MG63 (cell line): ENCODE measurements at regions not wholly inside any gene's neighbourhood (a gene's known extent, or its start where the extent isn't known, plus 50 kb on each side); places are given as distances from the start of the nearest gene placed in this dataset.

Source experiments
- DNase-seq: peaks from one replicate; pipeline ENCODE4 v3.0.0-alpha.2; 2020
- H3K27me3 ChIP-seq: fragments of 250-450 bp; sonication (Bioruptor Pico); 2 replicates; pipeline ENCODE4 v1.5.1; 2020; ENCODE audit warnings: mild to moderate bottlenecking, moderate library complexity
- H3K36me3 ChIP-seq: fragments of 250-450 bp; sonication (Bioruptor Pico); 2 replicates; pipeline ENCODE4 v1.5.1; 2020; ENCODE audit warnings: mild to moderate bottlenecking, moderate library complexity
- H3K4me3 ChIP-seq: fragments of 250-450 bp; sonication (Bioruptor Pico); 2 replicates; pipeline ENCODE4 v1.5.1; 2020; ENCODE audit warnings: mild to moderate bottlenecking, moderate library complexity
- H3K9me3 ChIP-seq: fragments of 250-450 bp; sonication (Bioruptor Pico); 2 replicates; pipeline ENCODE4 v1.5.1; 2020; ENCODE audit warnings: mild to moderate bottlenecking, moderate library complexity

DNA sequence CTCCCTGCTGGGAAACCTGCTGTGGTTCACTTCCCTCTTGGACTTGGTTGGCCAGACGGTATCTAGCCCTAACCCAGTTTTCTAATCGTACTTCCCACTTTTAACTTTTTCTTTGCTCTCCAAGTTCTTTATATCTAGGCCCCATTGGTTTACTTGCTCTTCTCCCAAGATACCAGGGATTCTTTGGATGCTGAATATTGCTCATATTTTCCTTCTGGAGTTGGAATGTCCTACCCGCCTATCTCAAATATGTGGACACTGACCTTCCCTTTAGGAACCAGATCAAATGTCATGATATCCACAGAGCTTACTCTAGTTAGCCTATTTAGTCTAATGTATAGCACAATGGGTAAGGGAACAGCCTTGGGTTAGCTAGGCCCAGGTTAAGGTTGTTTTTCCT, 228.6 kb downstream of the DACT1 start:
- Histone ChIP-seq H3K4me3 (no peak overlapping the region), H3K27me3 (no peaks in the 10 kb centered on the region), H3K36me3 (no peaks in the 10 kb centered on the region), H3K9me3 (no peaks in the 10 kb centered on the region)
- DNase-seq: no peak

DNA sequence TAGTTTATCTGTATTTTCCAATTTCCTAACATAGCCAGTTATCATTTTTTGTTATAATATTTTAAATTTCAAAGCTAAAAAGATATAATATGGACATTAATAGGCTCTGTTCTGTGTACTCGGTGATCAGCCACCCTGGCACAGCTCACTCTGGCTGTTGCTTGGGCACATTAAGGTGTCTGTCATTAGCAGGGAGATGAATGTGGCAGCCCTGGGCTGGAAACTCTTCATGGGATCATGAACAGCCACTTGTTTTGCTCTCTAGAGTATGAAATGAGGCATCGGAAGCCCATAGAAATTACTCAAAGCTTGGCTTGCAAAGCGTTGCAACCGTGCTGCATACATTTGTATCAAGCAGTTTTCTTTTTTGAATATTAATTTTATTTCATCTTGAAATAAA, 233.2 kb downstream of the DACT1 start:
- no peak overlapping the region for H3K4me3 ChIP-seq

DNA sequence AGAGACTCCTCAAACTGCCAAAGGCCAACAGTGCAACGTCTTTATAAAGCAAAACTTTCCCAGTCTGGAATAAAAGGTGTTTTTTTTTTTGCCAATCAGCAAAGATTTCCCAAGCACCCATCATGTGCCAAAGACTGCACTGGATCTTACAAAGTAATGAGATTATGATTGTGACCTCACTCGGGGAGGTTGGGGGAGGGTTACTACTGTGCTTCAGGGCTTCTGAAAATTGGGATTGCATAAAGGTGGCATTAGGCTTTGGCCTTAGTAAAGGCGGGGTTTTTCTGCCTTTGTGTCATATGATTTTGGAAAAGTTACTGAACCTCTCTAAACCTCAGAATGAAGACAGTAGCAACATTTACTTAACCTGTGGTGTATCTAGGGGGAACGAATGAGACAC, 233.8 kb downstream of the DACT1 start:
- Histone ChIP-seq H3K36me3 (no peaks in the 10 kb centered on the region), H3K4me3 (no peak overlapping the region)
- no peak for DNase-seq

More for the DNA sequence above, 233.2 kb downstream of the DACT1 start:
- Histone ChIP-seq H3K27me3 (no peaks in the 10 kb centered on the region), H3K36me3 (no peaks in the 10 kb centered on the region), H3K9me3 (no peaks in the 10 kb centered on the region)
- DNase-seq: no peak

DNA sequence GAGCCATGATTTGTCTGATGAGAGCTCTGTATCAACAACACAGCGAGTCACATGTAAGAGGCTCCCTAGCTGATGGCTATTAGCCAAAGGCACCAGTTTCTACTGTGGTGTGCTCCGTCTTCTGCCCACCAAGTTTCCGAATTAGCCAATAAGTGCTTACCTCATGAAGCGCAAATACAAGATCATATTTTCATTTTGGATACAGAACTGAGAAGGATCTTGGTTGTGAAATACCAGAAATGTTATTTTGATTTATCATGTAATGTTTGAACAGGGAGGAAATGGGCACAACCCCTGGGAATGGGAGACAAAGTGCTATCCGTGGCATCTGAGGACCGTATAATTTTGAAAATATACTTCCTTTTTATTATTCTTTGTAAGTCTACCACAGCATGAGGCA, 234.3 kb downstream of the DACT1 start:
- Histone ChIP-seq H3K9me3 (no peaks in the 10 kb centered on the region), H3K36me3 (no peaks in the 10 kb centered on the region), H3K27me3 (no peaks in the 10 kb centered on the region), H3K4me3 (no peak overlapping the region)
- DNase-seq: no peak

More for the DNA sequence above, 233.8 kb downstream of the DACT1 start:
- no peaks in the 10 kb centered on the region for H3K9me3 ChIP-seq
- no peaks in the 10 kb centered on the region for H3K27me3 ChIP-seq

DNA sequence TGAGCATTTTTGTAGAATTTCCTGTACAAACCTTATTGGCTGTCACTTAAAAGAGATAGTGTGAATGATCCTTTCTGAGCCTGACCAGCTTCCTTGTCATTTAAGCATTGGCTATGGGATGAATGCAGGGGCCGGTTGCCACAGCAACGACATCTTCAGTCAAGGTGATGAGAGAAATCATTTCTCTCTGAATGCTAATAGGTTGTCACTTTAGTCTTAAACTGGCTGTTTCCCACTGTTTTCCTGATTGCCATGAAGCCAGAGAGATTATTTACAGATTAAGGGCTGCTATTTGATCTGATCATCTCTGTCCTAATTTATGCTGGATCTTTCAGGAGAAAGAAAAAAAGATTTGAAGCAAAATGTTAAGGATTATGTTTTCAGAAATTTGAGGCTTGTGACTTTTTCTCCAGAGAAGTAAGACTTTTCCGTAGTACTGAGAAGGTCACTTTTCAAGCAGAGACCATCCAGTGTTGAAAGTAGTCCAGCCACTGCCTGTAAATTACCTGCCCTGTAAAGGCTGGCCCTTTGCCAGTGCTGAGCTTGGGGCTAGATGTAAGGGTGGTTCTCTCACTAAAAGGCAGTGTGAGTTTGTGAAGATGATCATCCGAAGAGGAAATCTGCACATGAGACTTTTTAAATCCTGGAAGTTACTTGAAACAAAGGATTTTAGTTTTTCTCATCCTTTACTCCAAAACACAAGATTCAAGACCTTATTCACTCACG, 235.6 kb downstream of the DACT1 start:
- Histone ChIP-seq H3K36me3 (no peaks in the 10 kb centered on the region), H3K9me3 (no peaks in the 10 kb centered on the region), H3K4me3 (no peak overlapping the region), H3K27me3 (no peaks in the 10 kb centered on the region)
- no peak for DNase-seq

DNA sequence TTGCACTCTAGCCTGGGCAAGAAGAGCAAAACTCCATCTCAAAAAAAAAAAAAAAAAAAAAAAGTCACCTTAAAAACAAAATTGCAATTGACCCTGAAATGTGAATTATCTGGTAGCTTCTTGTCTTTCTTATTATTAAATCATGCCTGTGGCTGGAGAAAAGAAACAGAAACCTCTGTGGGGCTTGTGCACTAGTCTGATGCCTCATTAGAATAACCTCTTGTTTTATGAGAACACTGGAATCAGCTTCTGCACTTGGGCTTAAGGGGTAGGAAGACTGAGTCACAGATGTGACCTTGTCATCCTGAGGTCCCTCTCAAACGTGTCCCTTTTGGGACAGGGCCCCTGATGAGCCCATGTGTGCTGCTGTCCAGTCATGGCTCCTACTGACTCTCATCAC, 237.9 kb downstream of the DACT1 start:
- Histone ChIP-seq H3K27me3 (no peaks in the 10 kb centered on the region), H3K9me3 (no peaks in the 10 kb centered on the region), H3K36me3 (no peaks in the 10 kb centered on the region), H3K4me3 (no peak overlapping the region)
- DNase-seq: no peak

DNA sequence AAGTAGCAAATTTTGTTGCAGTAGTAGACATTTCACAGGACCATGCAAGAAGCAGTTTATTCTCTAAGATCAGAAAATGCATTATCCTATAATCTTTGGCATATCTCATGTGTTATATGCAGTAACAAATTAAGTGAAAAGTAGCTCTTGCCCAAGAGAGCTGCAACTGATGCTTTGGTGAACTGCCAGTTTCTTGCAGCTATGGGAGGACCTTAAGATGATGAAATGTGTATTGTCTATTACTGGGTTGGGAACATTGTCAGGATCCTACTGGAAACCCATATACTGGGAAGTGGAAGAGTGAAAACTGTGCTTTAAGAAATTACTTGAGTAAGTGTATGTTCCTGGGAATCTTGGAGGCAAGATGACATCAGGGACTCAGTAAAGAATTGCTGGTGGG, 238.8 kb downstream of the DACT1 start:
- DNase-seq: no peak
- Histone ChIP-seq H3K36me3 (no peaks in the 10 kb centered on the region), H3K9me3 (no peaks in the 10 kb centered on the region), H3K4me3 (no peak overlapping the region), H3K27me3 (no peaks in the 10 kb centered on the region)

DNA sequence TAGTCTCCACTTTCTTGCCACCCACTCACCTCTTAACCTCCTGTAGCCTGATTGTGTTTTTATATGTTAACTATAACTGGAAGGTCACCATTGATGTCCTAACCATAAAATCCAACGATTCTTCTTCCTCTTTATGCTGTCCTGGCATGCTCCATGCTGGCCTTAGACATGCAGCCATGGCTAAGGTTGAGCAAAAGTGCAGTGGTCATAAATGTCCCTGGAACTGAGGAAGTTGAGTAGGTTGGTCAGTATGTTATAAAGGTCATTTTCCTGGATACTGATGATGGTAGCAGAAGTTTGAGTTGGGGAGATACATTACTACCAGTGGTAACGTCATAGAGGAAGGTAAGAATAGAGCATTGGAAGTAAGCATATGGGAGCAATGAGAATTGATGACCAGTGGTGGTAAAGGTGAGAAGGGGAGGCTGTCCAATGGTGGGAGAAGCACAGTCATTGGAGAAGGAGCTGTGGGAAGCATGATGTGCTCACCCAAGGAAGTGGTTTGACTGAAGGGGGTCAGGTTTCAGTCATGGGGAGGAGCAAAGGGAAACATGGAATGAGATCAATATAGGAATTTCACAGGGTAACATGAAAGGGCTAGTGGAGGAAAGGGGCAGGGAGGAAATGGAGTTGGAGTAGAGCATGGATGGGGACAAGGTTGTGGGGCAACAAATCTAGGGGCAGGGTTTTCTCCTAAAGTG, 240.8 kb downstream of the DACT1 start:
- no peaks in the 10 kb centered on the region for H3K27me3 ChIP-seq
- no peaks in the 10 kb centered on the region for H3K9me3 ChIP-seq
- H3K36me3 ChIP-seq: no peaks in the 10 kb centered on the region
- H3K4me3 ChIP-seq: no peak overlapping the region
- no peak for DNase-seq

DNA sequence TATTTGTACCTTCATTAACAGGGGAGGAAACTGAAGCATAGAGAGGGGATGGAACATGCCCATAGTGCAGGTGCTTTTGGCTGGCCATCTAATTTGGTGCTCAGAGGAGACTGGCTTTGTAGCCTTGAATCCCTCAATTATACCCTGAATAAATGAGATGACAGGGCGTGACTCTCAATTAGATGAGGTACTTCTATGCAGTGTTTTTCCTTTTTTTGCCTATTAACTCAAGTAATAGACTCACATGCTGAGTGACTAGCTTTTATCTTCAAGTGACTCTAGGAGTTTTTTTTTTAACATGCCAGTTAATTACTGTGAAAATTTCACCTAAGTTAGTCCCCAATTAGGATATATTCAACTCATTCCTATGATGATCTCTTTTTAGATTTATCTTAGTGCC, 243.7 kb downstream of the DACT1 start:
- no peak overlapping the region for H3K4me3 ChIP-seq
- H3K36me3 ChIP-seq: no peaks in the 10 kb centered on the region
- no peaks in the 10 kb centered on the region for H3K9me3 ChIP-seq
- no peaks in the 10 kb centered on the region for H3K27me3 ChIP-seq
- DNase-seq: no peak

DNA sequence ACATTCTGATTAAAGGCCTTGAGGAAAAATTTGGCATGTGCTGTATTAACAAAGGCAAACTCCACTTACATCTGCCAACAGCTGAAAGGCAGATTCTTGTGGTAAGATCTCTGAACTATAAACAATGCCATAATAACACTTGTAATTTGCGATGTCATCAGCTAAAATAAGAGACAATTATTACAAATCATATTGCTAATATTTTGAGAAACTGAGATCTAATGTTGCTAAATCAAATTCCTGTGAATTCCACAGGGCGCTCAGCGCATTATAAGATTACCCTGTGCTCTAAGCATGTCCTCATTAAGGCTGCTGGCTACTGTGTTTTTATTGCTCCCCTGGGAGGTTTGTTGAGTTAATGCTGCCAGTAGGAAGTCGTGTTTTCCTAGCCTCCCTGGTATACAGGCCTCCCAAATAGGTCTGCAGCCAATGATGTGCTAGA, 244.8 kb downstream of the DACT1 start:
- no peaks in the 10 kb centered on the region for H3K9me3 ChIP-seq
- peak; percentile 42 for DNase-seq
- H3K4me3 ChIP-seq: no peak overlapping the region
- no peaks in the 10 kb centered on the region for H3K36me3 ChIP-seq
- no peaks in the 10 kb centered on the region for H3K27me3 ChIP-seq

DNA sequence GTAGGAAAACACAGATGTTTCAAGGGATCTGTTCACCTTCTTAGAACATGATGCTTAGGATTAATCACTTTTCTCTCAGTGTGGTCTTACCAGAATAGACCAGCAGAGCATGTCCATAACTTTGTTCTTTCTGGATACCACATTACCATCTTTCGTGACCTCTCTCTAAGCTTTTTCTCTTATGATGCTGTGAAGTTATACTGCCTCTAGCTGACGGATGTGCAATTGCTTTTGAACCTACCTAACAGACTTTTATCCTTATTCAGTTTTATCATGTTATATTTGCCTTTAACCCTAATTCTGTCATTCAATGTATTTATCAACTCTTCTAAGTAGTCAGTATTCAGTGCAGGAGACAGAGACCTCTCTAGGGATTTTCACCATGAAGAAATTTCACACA, 246.7 kb downstream of the DACT1 start:
- Histone ChIP-seq H3K27me3 (no peaks in the 10 kb centered on the region), H3K36me3 (no peaks in the 10 kb centered on the region), H3K9me3 (no peaks in the 10 kb centered on the region), H3K4me3 (no peak overlapping the region)
- no peak for DNase-seq

DNA sequence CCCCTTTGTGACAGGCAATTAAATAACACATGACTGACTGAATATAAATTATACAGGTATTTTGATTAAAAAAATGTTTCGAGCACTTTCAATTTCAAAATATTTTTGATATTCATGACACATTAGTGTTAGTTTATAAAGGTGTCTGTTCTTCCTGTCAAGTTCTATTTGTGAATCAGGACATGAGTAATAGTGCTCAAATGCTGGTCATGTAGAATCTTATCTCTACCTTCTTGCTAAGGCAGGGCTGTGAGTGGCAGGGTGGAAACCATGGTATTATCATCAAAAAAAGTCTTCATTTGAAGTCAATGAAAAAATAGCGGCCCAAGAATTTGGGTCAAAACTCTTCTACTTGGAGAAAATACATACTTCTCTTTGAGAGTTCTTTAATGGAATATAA, 250.2 kb downstream of the DACT1 start:
- DNase-seq: no peak
- Histone ChIP-seq H3K9me3 (no peaks in the 10 kb centered on the region), H3K27me3 (no peaks in the 10 kb centered on the region), H3K36me3 (no peaks in the 10 kb centered on the region), H3K4me3 (no peak overlapping the region)

DNA sequence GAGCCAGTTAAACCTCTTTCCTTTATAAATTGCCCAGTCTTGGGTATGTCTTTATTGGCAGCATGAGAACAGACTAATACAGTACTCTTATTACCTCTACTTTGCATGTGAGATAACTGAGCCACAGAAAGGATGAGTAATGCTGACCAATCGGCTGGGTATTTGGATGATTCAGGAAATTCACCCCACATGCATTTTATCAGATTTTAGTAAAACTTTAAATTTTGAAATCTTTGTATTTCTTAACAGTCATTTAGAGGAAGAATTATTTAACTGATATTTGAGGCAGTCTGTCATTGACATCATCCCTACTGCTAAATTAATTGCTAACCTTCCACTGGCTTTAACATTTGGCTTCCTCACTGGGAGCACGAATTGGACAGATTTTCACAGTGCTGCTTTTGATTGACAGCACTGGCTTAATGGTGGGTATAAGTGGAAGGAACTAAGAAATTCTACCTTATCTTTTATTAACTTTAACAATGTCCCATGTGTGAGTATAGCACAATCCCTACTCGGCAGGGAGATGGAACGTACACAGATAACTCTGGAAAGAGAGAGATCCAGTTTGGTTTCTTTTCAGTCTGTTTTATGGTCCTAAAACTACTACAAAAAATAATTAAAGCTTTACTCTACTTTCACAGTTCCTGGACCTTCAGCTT, 261.0 kb downstream of the DACT1 start:
- Histone ChIP-seq H3K9me3 (no peaks in the 10 kb centered on the region; the same call in 1 of the 2 replicates), H3K27me3 (no peaks in the 10 kb centered on the region), H3K4me3 (no peak overlapping the region), H3K36me3 (no peaks in the 10 kb centered on the region)
- peak; percentile 52 for DNase-seq

DNA sequence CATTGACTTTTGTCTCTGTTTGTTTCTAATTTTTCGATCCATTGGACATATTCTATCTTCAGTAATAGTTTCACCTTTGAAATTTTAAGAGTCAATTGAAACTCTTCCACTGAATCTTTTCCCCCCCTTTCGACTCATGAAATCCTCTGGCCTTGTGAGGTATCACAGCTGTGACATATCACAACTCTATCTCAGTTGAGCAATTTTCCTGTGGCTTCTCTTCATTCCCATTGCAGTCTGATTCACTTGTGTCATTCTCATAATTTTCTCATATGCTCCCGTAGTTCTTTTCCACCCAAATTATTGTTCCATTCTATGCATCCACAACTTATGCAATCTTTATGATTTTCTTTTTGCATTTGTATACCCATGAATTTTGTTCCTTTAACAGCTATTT, 261.6 kb downstream of the DACT1 start:
- no peaks in the 10 kb centered on the region for H3K36me3 ChIP-seq
- H3K4me3 ChIP-seq: no peak overlapping the region
- H3K9me3 ChIP-seq: no peaks in the 10 kb centered on the region; the same call in 1 of the 2 replicates
- H3K27me3 ChIP-seq: no peaks in the 10 kb centered on the region
- no peak for DNase-seq

DNA sequence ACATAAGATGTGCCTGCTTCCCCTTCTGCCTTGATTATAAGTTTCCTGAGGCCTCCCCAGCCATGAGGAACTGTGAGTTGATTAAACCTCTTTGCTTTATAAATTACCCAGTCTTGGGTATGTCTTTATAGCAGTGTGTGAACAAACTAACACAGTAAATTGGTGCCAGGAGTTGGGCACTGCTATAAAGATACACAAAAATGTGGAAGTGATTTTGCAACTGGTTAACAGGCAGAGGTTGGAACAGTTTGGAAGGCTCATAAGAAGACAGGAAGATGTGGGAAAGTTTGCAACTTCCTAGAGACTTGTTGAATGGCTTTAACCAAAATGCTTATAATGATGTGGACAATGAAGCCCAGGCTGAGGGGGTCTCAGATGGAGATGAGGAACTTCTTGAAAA, 264.1 kb downstream of the DACT1 start:
- Histone ChIP-seq H3K9me3 (no peaks in the 10 kb centered on the region; the same call in 1 of the 2 replicates), H3K4me3 (no peak overlapping the region), H3K27me3 (no peaks in the 10 kb centered on the region), H3K36me3 (no peaks in the 10 kb centered on the region)
- DNase-seq: no peak

DNA sequence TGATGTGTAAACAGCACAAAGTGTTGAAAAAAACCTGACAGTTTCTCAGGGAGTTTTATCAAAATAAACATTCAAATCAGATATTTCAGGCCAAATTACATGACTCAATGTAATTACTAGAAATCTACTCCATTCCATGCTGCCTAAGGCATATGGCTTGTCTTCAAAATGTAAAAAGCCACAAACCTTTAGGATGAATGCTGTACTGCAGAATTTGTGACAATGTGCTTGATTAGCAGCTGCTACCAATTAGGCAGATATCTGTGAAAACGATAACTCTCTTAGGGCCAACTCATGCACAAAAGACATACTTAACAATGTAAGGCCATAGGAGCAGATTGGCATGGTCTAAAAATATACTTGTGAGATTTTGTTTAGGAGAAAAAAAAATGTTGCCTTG, 267.0 kb downstream of the DACT1 start:
- no peaks in the 10 kb centered on the region for H3K36me3 ChIP-seq
- no peaks in the 10 kb centered on the region for H3K9me3 ChIP-seq
- no peaks in the 10 kb centered on the region for H3K27me3 ChIP-seq
- no peak for DNase-seq
- no peak overlapping the region for H3K4me3 ChIP-seq

DNA sequence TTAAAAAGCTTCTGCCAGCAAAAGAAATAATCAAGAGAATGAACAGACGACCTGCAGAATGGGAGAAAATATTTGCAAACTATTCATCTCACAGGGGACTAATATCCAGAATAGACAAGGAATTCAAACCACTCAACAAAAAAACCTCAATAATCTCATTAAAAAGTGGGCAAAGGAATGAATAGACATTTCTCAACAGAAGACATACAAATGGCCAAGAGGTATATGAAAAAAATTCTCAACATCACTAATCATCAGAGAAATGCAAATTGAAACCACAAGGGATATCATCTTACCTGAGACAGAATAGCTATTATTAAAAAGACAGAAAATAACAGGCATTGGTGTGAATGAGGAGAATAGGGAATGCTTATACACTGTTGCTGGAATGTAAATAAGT, 270.0 kb downstream of the DACT1 start:
- Histone ChIP-seq H3K36me3 (no peaks in the 10 kb centered on the region), H3K9me3 (no peaks in the 10 kb centered on the region), H3K27me3 (no peaks in the 10 kb centered on the region), H3K4me3 (no peak overlapping the region)
- DNase-seq: no peak

DNA sequence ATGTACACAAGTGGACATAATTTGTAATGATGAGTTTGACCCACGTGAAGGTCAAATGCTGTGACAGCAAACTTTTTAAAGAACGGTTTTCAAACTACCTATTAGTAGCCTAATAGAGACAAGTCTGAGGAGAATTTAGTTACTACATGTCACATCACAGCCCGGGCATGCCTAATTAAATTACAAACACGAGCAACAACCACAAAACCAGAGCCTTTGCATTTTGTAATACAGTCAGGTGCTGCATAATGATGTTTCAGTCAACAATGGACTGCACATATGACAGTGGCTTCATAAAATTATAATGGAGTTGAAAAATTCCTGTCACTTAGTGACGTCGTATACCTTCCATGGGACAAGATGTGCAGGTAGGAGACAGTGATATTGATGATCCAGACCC, 274.5 kb downstream of the DACT1 start:
- Histone ChIP-seq H3K9me3 (no peaks in the 10 kb centered on the region), H3K4me3 (no peak overlapping the region), H3K36me3 (no peaks in the 10 kb centered on the region), H3K27me3 (no peaks in the 10 kb centered on the region)
- DNase-seq: no peak
